ENCODE measurements at regions not wholly inside any gene's neighbourhood (a gene's known extent, or its start where the extent isn't known, plus 50 kb on each side); places are given as distances from the start of the nearest gene placed in this dataset.
"Not testable (repeated sequence)": the region's sequence is repeated elsewhere in the genome, so short reads cannot be mapped to it uniquely, and the experiment has no call there.

GRCh38 chr10:23630376-23630775, 191.5 kb downstream of the OTUD1 start:
- Histone ChIP-seq H3K4me3 (no peak overlapping the region), H3K36me3 (replicated peaks) (no peaks in the 10 kb centered on the region), H3K27me3 (ENCODE audit: low read depth) (no peaks in the 10 kb centered on the region), H3K9me3 (no peaks in the 10 kb centered on the region), H3K4me1 (no peaks in the 10 kb centered on the region)
- DNase-seq (ENCODE audit: low spot score in 2 of 2), result no peak
- in situ Hi-C loops (cut with MboI; ENCODE audit: low sequenced_read_pairs), result no loop called here

DNA sequence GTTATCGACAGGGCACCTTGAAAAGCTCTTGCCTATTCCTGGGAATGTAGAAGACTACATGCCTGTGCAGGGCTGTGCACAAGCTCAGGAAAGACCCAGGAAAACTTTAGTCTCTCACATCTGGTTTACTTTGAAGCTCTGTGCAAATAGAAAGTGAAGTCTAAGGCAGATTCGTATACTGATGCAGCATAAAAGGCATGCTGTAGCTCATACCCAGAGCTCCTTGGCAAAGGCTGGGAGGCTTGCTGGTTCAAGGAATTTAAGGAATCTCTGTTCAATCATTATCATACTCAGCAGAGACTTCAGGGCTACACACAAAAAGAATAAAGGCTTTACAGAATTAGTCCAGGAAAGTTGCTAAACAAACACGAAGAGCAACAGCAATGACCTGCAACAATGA, 192.0 kb downstream of the OTUD1 start:
- in situ Hi-C loops (cut with MboI; ENCODE audit: low sequenced_read_pairs), result no loop called here
- H3K36me3 ChIP-seq (replicated peaks), result no peaks in the 10 kb centered on the region
- no peaks in the 10 kb centered on the region for H3K4me1 ChIP-seq
- no peak overlapping the region for H3K4me3 ChIP-seq
- no peaks in the 10 kb centered on the region for H3K9me3 ChIP-seq
- no peaks in the 10 kb centered on the region for H3K27me3 ChIP-seq (ENCODE audit: low read depth)
- DNase-seq (ENCODE audit: low spot score in 2 of 2), result no peak

- H3K4me1 ChIP-seq, result no peaks in the 10 kb centered on the region
- DNase-seq (ENCODE audit: low spot score in 2 of 2), result no peak
- no peaks in the 10 kb centered on the region for H3K9me3 ChIP-seq
- in situ Hi-C loops (cut with MboI; ENCODE audit: low sequenced_read_pairs), result no loop called here
- 0 out of 2 replicates have a peak, but pooled peaks cover 3% of the 10 kb centered on the region for H3K27me3 ChIP-seq (ENCODE audit: low read depth)
- no peaks in the 10 kb centered on the region for H3K36me3 ChIP-seq (replicated peaks)
- no peak overlapping the region for H3K4me3 ChIP-seq
These were observed 204.4 kb downstream of the OTUD1 start for GRCh38 chr10:23643111-23643780.

DNA sequence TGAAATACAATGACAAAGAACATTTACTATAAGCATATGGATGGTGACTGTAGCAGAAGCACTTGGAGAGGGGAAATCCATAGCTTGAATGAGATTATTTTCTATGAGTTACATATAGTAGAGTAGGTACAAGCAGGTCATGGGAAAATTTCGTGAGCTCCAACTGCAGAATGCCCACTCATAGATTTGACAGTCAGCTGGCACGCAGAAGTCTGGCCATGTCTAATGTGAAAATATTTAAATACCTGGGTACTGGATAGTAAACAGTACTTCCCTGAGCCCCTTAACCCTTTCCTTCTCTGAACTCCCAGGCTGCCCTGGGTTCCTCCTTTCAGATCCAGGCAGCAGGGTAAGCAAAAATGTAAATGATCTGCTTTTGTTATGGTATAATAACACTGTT, 209.7 kb downstream of the OTUD1 start:
- in situ Hi-C loops (cut with MboI; ENCODE audit: low sequenced_read_pairs), result no loop called here
- Histone ChIP-seq H3K4me3 (no peak overlapping the region), H3K4me1 (no peaks in the 10 kb centered on the region), H3K27me3 (ENCODE audit: low read depth) (no peaks in the 10 kb centered on the region), H3K9me3 (no peaks in the 10 kb centered on the region), H3K36me3 (replicated peaks) (no peaks in the 10 kb centered on the region)
- DNase-seq (ENCODE audit: low spot score in 2 of 2), result no peak

DNA sequence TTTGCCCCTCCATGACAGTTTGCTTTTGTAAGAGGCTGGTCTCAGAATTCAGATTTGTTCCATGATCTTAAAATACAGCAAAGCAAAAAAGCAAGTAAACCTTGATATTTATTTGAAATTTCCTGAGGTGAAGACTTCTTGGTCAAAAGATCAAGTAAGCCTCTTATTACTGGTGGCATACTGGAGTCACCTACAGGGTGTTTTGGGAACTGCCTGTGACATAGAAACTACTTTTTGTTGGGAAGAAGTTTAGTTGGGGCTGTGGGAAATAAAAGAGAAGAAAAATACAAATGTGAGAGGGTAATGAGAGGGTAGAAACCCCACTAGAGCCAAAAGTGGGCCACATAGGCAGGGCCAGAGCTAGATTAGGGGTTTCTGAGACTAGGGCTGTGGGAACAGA, 217.9 kb downstream of the OTUD1 start:
- in situ Hi-C loops (cut with MboI; ENCODE audit: low sequenced_read_pairs), result no loop called here
- DNase-seq (ENCODE audit: low spot score in 2 of 2), result no peak
- H3K4me3 ChIP-seq, result no peak overlapping the region

DNA sequence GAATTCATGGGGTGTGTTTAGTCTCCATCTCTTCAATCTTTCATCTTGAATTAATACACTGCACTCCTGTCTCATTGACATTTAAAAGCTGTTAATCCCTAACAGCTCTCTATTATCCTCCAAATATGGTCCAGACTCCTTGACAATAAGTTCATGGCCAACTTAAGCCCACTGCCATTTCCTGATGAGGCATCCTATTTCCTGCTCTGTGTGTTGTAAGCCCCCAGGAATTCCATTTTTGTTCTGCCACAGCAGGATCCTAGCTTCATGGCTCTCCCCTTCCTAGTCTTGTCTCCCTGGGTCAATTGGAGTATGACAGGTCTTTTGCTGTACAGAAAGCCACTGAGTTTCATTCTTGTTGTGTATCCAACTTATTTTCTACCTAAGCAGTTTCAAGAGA, 218.8 kb downstream of the OTUD1 start:
- Histone ChIP-seq H3K36me3 (replicated peaks) (no peaks in the 10 kb centered on the region), H3K4me3 (no peak overlapping the region), H3K9me3 (no peaks in the 10 kb centered on the region), H3K4me1 (no peaks in the 10 kb centered on the region), H3K27me3 (ENCODE audit: low read depth) (peaks cover 6% of the 10 kb centered on the region; the same call in 1 of the 2 replicates)
- in situ Hi-C loops (cut with MboI; ENCODE audit: low sequenced_read_pairs), result no loop called here
- no peak for DNase-seq (ENCODE audit: low spot score in 2 of 2)

More for the DNA sequence above, 217.9 kb downstream of the OTUD1 start:
- Histone ChIP-seq H3K36me3 (replicated peaks) (no peaks in the 10 kb centered on the region), H3K4me1 (no peaks in the 10 kb centered on the region), H3K9me3 (no peaks in the 10 kb centered on the region), H3K27me3 (ENCODE audit: low read depth) (peaks cover 6% of the 10 kb centered on the region; the same call in 1 of the 2 replicates)

DNA sequence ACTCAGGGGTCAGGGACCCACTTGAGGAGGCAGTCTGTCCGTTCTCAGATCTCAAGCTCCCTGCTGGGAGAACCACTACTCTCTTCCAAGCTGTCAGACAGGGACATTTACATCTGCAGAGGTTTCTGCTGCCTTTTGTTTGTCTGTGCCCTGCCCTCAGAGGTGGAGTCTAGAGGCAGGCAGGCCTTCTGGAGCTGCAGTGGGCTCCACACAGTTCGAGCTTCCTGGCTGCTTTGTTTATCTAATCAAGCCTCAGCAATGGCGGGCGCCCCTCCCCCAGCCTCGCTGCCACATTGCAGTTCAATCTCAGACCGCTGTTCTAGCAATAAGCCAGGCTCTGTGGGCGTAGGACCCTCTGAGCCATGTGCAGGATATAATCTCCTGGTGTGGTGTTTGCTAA, 233.0 kb downstream of the OTUD1 start:
- H3K9me3 ChIP-seq; H3K4me1 ChIP-seq; H3K27me3 ChIP-seq (ENCODE audit: low read depth); DNase-seq (ENCODE audit: low spot score in 2 of 2); in situ Hi-C loops (cut with MboI; ENCODE audit: low sequenced_read_pairs); H3K36me3 ChIP-seq (replicated peaks); H3K4me3 ChIP-seq: not testable (repeated sequence)

- Histone ChIP-seq H3K9me3 (no peaks in the 10 kb centered on the region), H3K4me1 (no peaks in the 10 kb centered on the region), H3K36me3 (replicated peaks) (no peaks in the 10 kb centered on the region), H3K4me3 (no peak overlapping the region), H3K27me3 (ENCODE audit: low read depth) (no peaks in the 10 kb centered on the region)
- no peak for DNase-seq (ENCODE audit: low spot score in 2 of 2)
- in situ Hi-C loops (cut with MboI; ENCODE audit: low sequenced_read_pairs), result no loop called here
These were observed 236.7 kb downstream of the OTUD1 start for GRCh38 chr10:23675585-23675984.

DNA sequence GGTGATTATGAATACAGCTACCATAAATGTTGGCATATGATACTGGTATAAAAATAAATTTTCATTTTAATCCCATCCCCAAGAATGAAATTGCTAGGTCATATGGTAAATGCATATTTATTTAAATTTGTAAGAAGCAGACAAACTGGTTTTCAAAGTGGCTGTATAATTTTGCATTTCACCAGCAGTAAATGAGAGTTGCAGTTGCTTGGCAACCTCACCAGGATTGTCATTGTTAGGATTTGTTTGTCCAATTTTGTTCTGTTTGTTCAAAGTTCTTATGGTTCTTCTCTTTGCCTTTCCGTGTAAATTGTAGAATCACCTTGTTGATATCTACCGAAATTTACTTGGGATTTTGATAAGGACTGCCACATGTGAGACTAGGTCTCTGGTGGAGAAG, 237.4 kb downstream of the OTUD1 start:
- no peak for DNase-seq (ENCODE audit: low spot score in 2 of 2)
- H3K4me1 ChIP-seq, result no peaks in the 10 kb centered on the region
- no peak overlapping the region for H3K4me3 ChIP-seq
- in situ Hi-C loops (cut with MboI; ENCODE audit: low sequenced_read_pairs), result no loop called here
- H3K9me3 ChIP-seq, result no peaks in the 10 kb centered on the region
- no peaks in the 10 kb centered on the region for H3K27me3 ChIP-seq (ENCODE audit: low read depth)
- H3K36me3 ChIP-seq (replicated peaks), result no peaks in the 10 kb centered on the region

DNA sequence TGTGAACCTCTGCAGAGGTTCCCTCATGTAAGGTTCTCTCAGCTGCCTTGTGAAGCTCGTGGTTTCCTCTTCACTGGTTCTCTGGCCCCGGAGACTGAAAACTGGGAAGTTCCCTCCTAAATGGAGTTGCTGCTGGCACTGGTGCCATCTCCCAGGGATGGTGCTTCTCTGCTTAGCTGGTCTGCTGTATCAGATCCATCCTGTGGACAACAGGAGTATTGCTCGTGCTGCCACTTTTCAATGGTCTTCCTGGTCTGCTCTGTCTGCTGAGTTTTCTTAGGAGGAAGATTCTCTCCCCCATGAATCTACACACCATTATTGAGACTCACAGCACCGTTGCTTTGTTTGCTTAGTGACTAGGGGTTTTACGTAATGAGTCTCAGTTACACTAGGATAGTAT, 247.8 kb downstream of the OTUD1 start:
- H3K4me3 ChIP-seq, result no peak overlapping the region
- DNase-seq (ENCODE audit: low spot score in 2 of 2), result no peak
- in situ Hi-C loops (cut with MboI; ENCODE audit: low sequenced_read_pairs), result no loop called here

DNA sequence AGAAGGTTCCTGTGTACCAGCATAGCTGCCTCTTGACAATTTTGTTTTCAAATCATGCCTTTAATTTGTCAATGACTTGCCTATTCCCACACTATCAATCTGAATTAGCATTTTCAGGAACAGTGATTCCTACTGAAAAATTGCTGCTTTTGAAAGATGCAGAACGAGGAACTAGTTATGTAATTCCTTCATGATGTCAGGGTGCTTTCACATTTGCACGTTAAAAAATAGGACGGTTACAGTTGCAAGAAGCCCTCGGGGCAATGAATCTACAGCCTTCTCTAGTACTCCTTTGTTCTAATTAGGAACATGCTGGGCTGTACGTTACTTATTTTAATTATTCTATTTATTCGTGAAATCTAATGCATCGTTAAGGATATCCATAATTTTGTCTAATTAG, 253.9 kb downstream of the OTUD1 start:
- Histone ChIP-seq H3K27me3 (ENCODE audit: low read depth) (peaks cover 25% of the 10 kb centered on the region), H3K36me3 (replicated peaks) (no peaks in the 10 kb centered on the region), H3K4me3 (no peak overlapping the region), H3K4me1 (no peaks in the 10 kb centered on the region), H3K9me3 (no peaks in the 10 kb centered on the region)
- in situ Hi-C loops (cut with MboI; ENCODE audit: low sequenced_read_pairs), result loop anchor here (10.0 kb wide), 2 partner anchors 378 to 538 kb away; no protein-coding TSS in a partner anchor
- no peak for DNase-seq (ENCODE audit: low spot score in 2 of 2)

More for the DNA sequence above, 247.8 kb downstream of the OTUD1 start:
- Histone ChIP-seq H3K27me3 (ENCODE audit: low read depth) (no peaks in the 10 kb centered on the region), H3K9me3 (no peaks in the 10 kb centered on the region), H3K4me1 (no peaks in the 10 kb centered on the region), H3K36me3 (replicated peaks) (no peaks in the 10 kb centered on the region)

- no peak for DNase-seq (ENCODE audit: low spot score in 2 of 2)
- in situ Hi-C loops (cut with MboI; ENCODE audit: low sequenced_read_pairs), result loop anchor here (10.0 kb wide), 2 partner anchors 379 to 539 kb away; no protein-coding TSS in a partner anchor
- Histone ChIP-seq H3K4me1 (no peaks in the 10 kb centered on the region), H3K9me3 (no peaks in the 10 kb centered on the region), H3K4me3 (no peak overlapping the region), H3K36me3 (replicated peaks) (no peaks in the 10 kb centered on the region), H3K27me3 (ENCODE audit: low read depth) (peaks cover 25% of the 10 kb centered on the region)
These were observed 254.6 kb downstream of the OTUD1 start for GRCh38 chr10:23693501-23693901.

DNA sequence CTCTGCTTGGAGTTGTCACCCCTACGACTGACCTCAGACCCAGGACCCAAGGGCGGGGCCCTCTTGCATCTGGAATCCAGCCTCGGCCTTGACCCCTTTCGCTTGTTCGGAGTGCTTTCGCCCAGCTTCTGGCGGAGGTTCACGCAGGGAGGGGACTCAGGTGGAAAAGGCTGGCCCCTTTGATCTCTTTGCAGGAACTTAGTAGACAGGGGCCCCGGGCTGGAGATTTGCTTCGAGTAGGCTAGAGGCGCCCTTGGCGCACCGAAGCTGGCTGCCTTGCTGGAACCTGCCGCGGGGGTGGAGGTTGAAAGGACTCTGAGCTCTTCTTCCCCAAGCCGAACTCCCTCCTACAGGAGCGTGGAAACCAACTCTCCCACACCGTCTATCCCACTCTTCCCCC, 255.1 kb downstream of the OTUD1 start:
- no peak for DNase-seq (ENCODE audit: low spot score in 2 of 2)
- peaks cover 25% of the 10 kb centered on the region for H3K27me3 ChIP-seq (ENCODE audit: low read depth)
- no peaks in the 10 kb centered on the region for H3K36me3 ChIP-seq (replicated peaks)
- in situ Hi-C loops (cut with MboI; ENCODE audit: low sequenced_read_pairs), result loop anchor here (10.0 kb wide), 2 partner anchors 379 to 539 kb away; no protein-coding TSS in a partner anchor
- no peaks in the 10 kb centered on the region for H3K4me1 ChIP-seq
- no peaks in the 10 kb centered on the region for H3K9me3 ChIP-seq
- H3K4me3 ChIP-seq, result no peak overlapping the region

GRCh38 chr10:23694446-23694920, 255.6 kb downstream of the OTUD1 start:
- H3K4me3 ChIP-seq, result no peak overlapping the region
- in situ Hi-C loops (cut with MboI; ENCODE audit: low sequenced_read_pairs), result loop anchor here (10.0 kb wide), 2 partner anchors 380 to 540 kb away; no protein-coding TSS in a partner anchor
- no peaks in the 10 kb centered on the region for H3K4me1 ChIP-seq
- no peaks in the 10 kb centered on the region for H3K9me3 ChIP-seq
- H3K36me3 ChIP-seq (replicated peaks), result no peaks in the 10 kb centered on the region
- DNase-seq (ENCODE audit: low spot score in 2 of 2), result no peak
- H3K27me3 ChIP-seq (ENCODE audit: low read depth), result peaks cover 25% of the 10 kb centered on the region
